Parathyroid adenoma (tissue), 2 donors: ENCODE measurements at regions not wholly inside any gene's neighbourhood (a gene's known extent, or its start where the extent isn't known, plus 50 kb on each side); places are given as distances from the start of the nearest gene placed in this dataset.

ENCODE experiments used
- H2AFZ ChIP-seq: fragments of 300-600 bp; sonication (generic); one replicate; pipeline ENCODE4 v1.7.0; 2017; ENCODE audit warnings: antibody characterized with exemption, mild to moderate bottlenecking
- H3K27ac ChIP-seq: fragments of 300-600 bp; sonication (generic); one replicate; pipeline ENCODE4 v1.7.0; 2017
- H3K27me3 ChIP-seq: fragments of 300-600 bp; sonication (generic); one replicate; pipeline ENCODE4 v1.7.0; 2017; ENCODE audit warnings: low read length; ENCODE audit not compliant: control insufficient read depth, insufficient read depth
- H3K36me3 ChIP-seq: fragments of 300-600 bp; sonication (generic); one replicate; pipeline ENCODE4 v1.7.0; 2017; ENCODE audit warnings: low read length; ENCODE audit not compliant: control insufficient read depth, insufficient read depth
- H3K4me1 ChIP-seq: fragments of 300-600 bp; sonication (generic); one replicate; pipeline ENCODE4 v1.7.0; 2017; ENCODE audit warnings: control low read depth
- H3K4me2 ChIP-seq: fragments of 300-600 bp; sonication (generic); one replicate; pipeline ENCODE4 v1.7.0; 2017; ENCODE audit warnings: low read length
- H3K4me3 ChIP-seq: fragments of 300-600 bp; sonication (generic); one replicate; pipeline ENCODE4 v1.7.0; 2017; ENCODE audit warnings: low read depth, low read length
- H3K79me2 ChIP-seq: fragments of 300-600 bp; sonication (generic); one replicate; pipeline ENCODE4 v1.7.0; 2017; ENCODE audit warnings: control low read depth
- H3K9ac ChIP-seq: fragments of 300-600 bp; sonication (generic); one replicate; pipeline ENCODE4 v1.7.0; 2017; ENCODE audit warnings: mild to moderate bottlenecking
- H3K9me3 ChIP-seq: fragments of 300-600 bp; sonication (generic); one replicate; pipeline ENCODE4 v1.7.0; 2017; ENCODE audit warnings: low read length; ENCODE audit not compliant: control insufficient read depth
- TF ChIP-seq, protein P1 (sequence below): fragments of 300-600 bp; sonication (generic); IDR thresholded peaks from one replicate; pipeline ENCODE4 v1.7.0; 2017; ENCODE audit warnings: antibody characterized with exemption, mild to moderate bottlenecking
- donor health status: primary hyperparathyroidism.

GRCh38 chr3:146770301-146770700 lies 165.2 kb upstream of the PLSCR5 start:
- Histone ChIP-seq H3K36me3 (no peaks in the 10 kb centered on the region), H3K4me1 (no peaks in the 10 kb centered on the region), H3K4me2 (no peak overlapping the region), H3K9me3 (no peaks in the 10 kb centered on the region), H3K27me3 (no peaks in the 10 kb centered on the region), H3K4me3 (no peak overlapping the region), H3K9ac (no peak overlapping the region), H3K79me2 (no peaks in the 10 kb centered on the region), H3K27ac (no peak overlapping the region), H2AFZ (no peak overlapping the region)
- TF ChIP-seq, protein P1, sequence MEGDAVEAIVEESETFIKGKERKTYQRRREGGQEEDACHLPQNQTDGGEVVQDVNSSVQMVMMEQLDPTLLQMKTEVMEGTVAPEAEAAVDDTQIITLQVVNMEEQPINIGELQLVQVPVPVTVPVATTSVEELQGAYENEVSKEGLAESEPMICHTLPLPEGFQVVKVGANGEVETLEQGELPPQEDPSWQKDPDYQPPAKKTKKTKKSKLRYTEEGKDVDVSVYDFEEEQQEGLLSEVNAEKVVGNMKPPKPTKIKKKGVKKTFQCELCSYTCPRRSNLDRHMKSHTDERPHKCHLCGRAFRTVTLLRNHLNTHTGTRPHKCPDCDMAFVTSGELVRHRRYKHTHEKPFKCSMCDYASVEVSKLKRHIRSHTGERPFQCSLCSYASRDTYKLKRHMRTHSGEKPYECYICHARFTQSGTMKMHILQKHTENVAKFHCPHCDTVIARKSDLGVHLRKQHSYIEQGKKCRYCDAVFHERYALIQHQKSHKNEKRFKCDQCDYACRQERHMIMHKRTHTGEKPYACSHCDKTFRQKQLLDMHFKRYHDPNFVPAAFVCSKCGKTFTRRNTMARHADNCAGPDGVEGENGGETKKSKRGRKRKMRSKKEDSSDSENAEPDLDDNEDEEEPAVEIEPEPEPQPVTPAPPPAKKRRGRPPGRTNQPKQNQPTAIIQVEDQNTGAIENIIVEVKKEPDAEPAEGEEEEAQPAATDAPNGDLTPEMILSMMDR = no peak

- H3K9me3 ChIP-seq = no peaks in the 10 kb centered on the region
- TF ChIP-seq, protein P1 = no peak
- no peak overlapping the region for H2AFZ ChIP-seq
- H3K27me3 ChIP-seq = no peaks in the 10 kb centered on the region
- H3K36me3 ChIP-seq = no peaks in the 10 kb centered on the region
- no peak overlapping the region for H3K9ac ChIP-seq
- H3K4me2 ChIP-seq = no peak overlapping the region
- no peak overlapping the region for H3K27ac ChIP-seq
- H3K79me2 ChIP-seq = no peaks in the 10 kb centered on the region
- no peaks in the 10 kb centered on the region for H3K4me1 ChIP-seq
- H3K4me3 ChIP-seq = no peak overlapping the region
These were observed 152.6 kb upstream of the PLSCR5 start for GRCh38 chr3:146757759-146758158.

DNA sequence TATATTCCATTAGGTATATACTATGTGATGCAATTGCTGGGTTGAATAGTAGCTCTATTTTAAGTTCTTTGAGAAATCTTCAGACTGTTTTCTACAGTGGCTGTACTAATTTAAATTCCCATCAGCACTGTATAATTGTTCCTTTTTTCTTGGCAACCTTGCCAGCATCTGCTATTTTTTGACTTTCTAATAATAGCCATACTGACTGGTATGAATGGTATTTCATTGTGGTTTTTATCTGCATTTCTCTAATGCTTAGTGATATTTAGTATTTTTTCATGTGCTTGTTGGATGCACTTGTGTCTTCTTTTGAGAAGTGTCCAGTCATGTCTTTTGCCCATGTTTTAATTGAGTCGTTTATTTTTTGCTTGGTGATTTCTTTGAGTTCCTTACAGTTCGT lies 145.1 kb upstream of the PLSCR5 start:
- Histone ChIP-seq H2AFZ (no peak overlapping the region), H3K9ac (no peak overlapping the region), H3K27ac (no peak overlapping the region), H3K9me3 (no peaks in the 10 kb centered on the region), H3K36me3 (no peaks in the 10 kb centered on the region), H3K79me2 (no peaks in the 10 kb centered on the region), H3K27me3 (no peaks in the 10 kb centered on the region), H3K4me2 (no peak overlapping the region), H3K4me1 (no peaks in the 10 kb centered on the region), H3K4me3 (no peak overlapping the region)
- TF ChIP-seq, protein P1 = no peak

DNA sequence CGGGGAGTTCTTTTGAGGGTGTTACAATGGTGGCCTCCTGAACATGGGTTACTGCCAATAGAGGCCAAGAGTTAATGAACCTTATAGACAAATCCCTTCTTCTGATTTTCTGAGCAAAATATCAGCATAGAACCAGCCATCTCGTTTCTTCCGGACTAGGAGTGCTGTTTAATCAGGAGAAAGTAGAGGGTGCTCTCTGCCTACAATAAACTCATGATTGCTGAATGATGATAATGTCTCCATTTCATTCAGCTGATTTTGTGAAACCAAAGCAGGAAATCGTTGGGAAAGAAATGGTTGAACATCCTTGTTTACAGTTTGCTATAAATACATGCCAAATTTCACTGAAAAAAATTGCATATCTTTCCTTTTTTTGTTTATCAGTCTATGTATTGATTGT lies 142.8 kb upstream of the PLSCR5 start:
- H3K9me3 ChIP-seq = no peaks in the 10 kb centered on the region
- no peak overlapping the region for H2AFZ ChIP-seq
- H3K4me2 ChIP-seq = no peak overlapping the region
- H3K79me2 ChIP-seq = no peaks in the 10 kb centered on the region
- H3K4me1 ChIP-seq = no peaks in the 10 kb centered on the region
- no peak overlapping the region for H3K9ac ChIP-seq
- no peaks in the 10 kb centered on the region for H3K36me3 ChIP-seq
- TF ChIP-seq, protein P1 = no peak
- H3K27me3 ChIP-seq = no peaks in the 10 kb centered on the region
- no peak overlapping the region for H3K27ac ChIP-seq
- no peak overlapping the region for H3K4me3 ChIP-seq

DNA sequence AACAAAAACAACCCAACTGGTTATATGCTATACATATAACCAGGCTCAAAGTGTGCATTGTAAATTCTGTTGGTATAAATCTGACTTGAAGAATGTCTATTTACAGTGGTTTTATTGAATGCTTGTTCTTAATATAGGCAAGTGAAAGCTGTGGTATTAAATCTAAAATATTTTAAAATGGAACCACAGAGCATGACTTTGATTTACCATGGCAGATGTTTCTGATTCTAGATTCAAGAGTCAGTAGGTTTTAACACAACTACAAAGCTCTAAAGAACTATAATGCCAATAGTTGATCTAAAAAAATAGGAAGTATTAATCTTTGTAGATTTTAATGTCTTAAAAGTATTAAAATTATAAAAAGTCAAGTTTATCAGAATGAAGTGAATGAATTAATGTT lies 141.9 kb upstream of the PLSCR5 start:
- Histone ChIP-seq H3K4me3 (no peak overlapping the region), H3K36me3 (no peaks in the 10 kb centered on the region), H3K4me2 (no peak overlapping the region), H3K9me3 (no peaks in the 10 kb centered on the region), H3K27me3 (no peaks in the 10 kb centered on the region), H3K4me1 (no peaks in the 10 kb centered on the region), H3K79me2 (no peaks in the 10 kb centered on the region), H2AFZ (no peak overlapping the region), H3K9ac (no peak overlapping the region), H3K27ac (no peak overlapping the region)
- TF ChIP-seq, protein P1 = no peak
